ENCODE measurements at regions not wholly inside any gene's neighbourhood (a gene's known extent, or its start where the extent isn't known, plus 50 kb on each side); places are given as distances from the start of the nearest gene placed in this dataset.

DNA sequence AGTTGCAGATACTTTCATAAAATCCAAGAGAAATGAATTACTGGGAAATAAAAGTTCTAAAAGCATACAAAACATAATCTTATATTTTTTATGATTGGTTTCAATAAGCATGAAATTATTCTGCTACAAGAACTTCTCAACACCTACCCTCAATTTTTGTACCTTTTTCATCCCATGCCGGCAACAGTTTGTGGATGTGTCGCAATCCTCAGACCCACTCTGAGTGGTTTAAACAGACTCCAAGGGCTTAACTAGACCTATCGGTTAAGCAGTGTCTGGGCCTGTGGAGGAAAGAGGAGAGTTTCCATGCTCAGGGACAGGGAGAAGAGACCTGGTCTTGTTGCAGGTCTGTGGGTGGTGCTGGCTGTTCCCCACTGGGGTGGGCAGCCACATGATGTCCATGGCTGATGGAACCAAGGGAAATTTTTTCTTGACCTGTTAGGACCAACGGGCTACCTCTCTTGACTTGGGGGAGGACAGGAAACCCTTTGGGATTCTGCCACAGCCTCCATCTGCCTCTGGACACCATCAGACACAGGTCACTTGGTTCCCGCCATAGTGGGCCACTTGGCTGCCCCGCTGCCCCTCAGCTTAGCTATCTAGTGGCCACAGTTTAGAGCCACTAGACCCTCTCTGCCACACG lies 81.1 kb upstream of the CLDN14 start:
- TF ChIP-seq, protein P1, sequence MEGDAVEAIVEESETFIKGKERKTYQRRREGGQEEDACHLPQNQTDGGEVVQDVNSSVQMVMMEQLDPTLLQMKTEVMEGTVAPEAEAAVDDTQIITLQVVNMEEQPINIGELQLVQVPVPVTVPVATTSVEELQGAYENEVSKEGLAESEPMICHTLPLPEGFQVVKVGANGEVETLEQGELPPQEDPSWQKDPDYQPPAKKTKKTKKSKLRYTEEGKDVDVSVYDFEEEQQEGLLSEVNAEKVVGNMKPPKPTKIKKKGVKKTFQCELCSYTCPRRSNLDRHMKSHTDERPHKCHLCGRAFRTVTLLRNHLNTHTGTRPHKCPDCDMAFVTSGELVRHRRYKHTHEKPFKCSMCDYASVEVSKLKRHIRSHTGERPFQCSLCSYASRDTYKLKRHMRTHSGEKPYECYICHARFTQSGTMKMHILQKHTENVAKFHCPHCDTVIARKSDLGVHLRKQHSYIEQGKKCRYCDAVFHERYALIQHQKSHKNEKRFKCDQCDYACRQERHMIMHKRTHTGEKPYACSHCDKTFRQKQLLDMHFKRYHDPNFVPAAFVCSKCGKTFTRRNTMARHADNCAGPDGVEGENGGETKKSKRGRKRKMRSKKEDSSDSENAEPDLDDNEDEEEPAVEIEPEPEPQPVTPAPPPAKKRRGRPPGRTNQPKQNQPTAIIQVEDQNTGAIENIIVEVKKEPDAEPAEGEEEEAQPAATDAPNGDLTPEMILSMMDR (conservative IDR thresholded peaks at IDR 0.05; ENCODE audit: low read depth, low read length) = no peak
- no peak for TF ChIP-seq EZH2 (IDR thresholded peaks at IDR 0.05; ENCODE audit: borderline replicate concordance, low read depth, low read length, poor library complexity, severe bottlenecking)

Data from A673 (cell line).